ENCODE measurements at regions not wholly inside any gene's neighbourhood (a gene's known extent, or its start where the extent isn't known, plus 50 kb on each side); places are given as distances from the start of the nearest gene placed in this dataset.

GRCh38 chr5:12250454-12250853 lies 346.2 kb upstream of the CTNND2 start:
- H3K4me3 Mint-ChIP-seq, result no peak overlapping the region
- DNase-seq, result no peak
- no peaks in the 10 kb centered on the region for H3K36me3 Mint-ChIP-seq
- no peaks in the 10 kb centered on the region for H3K4me1 Mint-ChIP-seq
- H3K27me3 Mint-ChIP-seq (ENCODE audit: low read depth in 3 of 3), result peaks cover 0 to 1% (median 0%) of the 10 kb centered on the region in 3 donors
- peaks cover 3 to 15% (median 8%) of the 10 kb centered on the region in 6 donors for H3K9me3 Mint-ChIP-seq
- H3K27ac Mint-ChIP-seq, result no peak overlapping the region

GRCh38 chr5:12248831-12249230 lies 344.6 kb upstream of the CTNND2 start:
- H3K36me3 Mint-ChIP-seq, result no peaks in the 10 kb centered on the region
- H3K4me3 Mint-ChIP-seq, result no peak overlapping the region
- no peaks in the 10 kb centered on the region for H3K4me1 Mint-ChIP-seq
- DNase-seq, result no peak
- H3K9me3 Mint-ChIP-seq, result peaks cover 3 to 11% (median 9%) of the 10 kb centered on the region in 6 donors
- peaks cover 0 to 1% (median 0%) of the 10 kb centered on the region in 3 donors for H3K27me3 Mint-ChIP-seq (ENCODE audit: low read depth in 3 of 3)
- no peak overlapping the region for H3K27ac Mint-ChIP-seq

GRCh38 chr5:12246036-12246435 lies 341.8 kb upstream of the CTNND2 start:
- Mint-ChIP-seq H3K4me3 (no peak overlapping the region), H3K9me3 (peaks cover 6 to 18% (median 9%) of the 10 kb centered on the region in 6 donors), H3K36me3 (no peaks in the 10 kb centered on the region), H3K4me1 (no peaks in the 10 kb centered on the region), H3K27ac (no peak overlapping the region), H3K27me3 (ENCODE audit: low read depth in 3 of 3) (peaks cover 0 to 1% (median 0%) of the 10 kb centered on the region in 3 donors)
- DNase-seq, result no peak

- Mint-ChIP-seq H3K9me3 (peaks cover 6 to 18% (median 10%) of the 10 kb centered on the region in 6 donors), H3K4me3 (no peak overlapping the region), H3K36me3 (no peaks in the 10 kb centered on the region), H3K27me3 (ENCODE audit: low read depth in 3 of 3) (peaks cover 0 to under 1% (median 0%) of the 10 kb centered on the region in 3 donors), H3K4me1 (no peaks in the 10 kb centered on the region), H3K27ac (no peak overlapping the region)
- no peak for DNase-seq
Observed at GRCh38 chr5:12245429-12245828, 341.2 kb upstream of the CTNND2 start.

- Mint-ChIP-seq H3K4me3 (no peak overlapping the region), H3K4me1 (no peaks in the 10 kb centered on the region), H3K27me3 (ENCODE audit: low read depth in 3 of 3) (no peaks in the 10 kb centered on the region), H3K9me3 (peaks cover 4 to 18% (median 11%) of the 10 kb centered on the region in 6 donors), H3K36me3 (no peaks in the 10 kb centered on the region), H3K27ac (no peak overlapping the region)
- no peak for DNase-seq
Observed at GRCh38 chr5:12242950-12243888, 339.0 kb upstream of the CTNND2 start.

- Mint-ChIP-seq H3K36me3 (no peaks in the 10 kb centered on the region), H3K27me3 (ENCODE audit: low read depth in 3 of 3) (no peaks in the 10 kb centered on the region), H3K9me3 (peaks cover 0 to 29% (median 13%) of the 10 kb centered on the region in 6 donors), H3K4me3 (no peak overlapping the region), H3K4me1 (no peaks in the 10 kb centered on the region), H3K27ac (no peak overlapping the region)
- DNase-seq, result no peak
Observed at GRCh38 chr5:12237837-12238575, 333.8 kb upstream of the CTNND2 start.

GRCh38 chr5:12230659-12231058 lies 326.4 kb upstream of the CTNND2 start:
- Mint-ChIP-seq H3K27me3 (ENCODE audit: low read depth in 3 of 3) (no peaks in the 10 kb centered on the region), H3K4me1 (no peaks in the 10 kb centered on the region), H3K27ac (no peak overlapping the region), H3K9me3 (peaks cover 5 to 26% (median 8%) of the 10 kb centered on the region in 6 donors), H3K4me3 (no peak overlapping the region), H3K36me3 (no peaks in the 10 kb centered on the region)
- no peak for DNase-seq

- H3K9me3 Mint-ChIP-seq, result peaks cover 6 to 23% (median 20%) of the 10 kb centered on the region in 6 donors
Observed at GRCh38 chr5:12217039-12217438, 312.8 kb upstream of the CTNND2 start.

GRCh38 chr5:12214267-12215015 lies 310.2 kb upstream of the CTNND2 start:
- DNase-seq, result no peak
- H3K36me3 Mint-ChIP-seq, result no peaks in the 10 kb centered on the region
- H3K27ac Mint-ChIP-seq, result no peak overlapping the region
- peaks cover 0 to 6% (median 0%) of the 10 kb centered on the region in 3 donors for H3K27me3 Mint-ChIP-seq (ENCODE audit: low read depth in 3 of 3)
- no peaks in the 10 kb centered on the region for H3K4me1 Mint-ChIP-seq
- no peak overlapping the region for H3K4me3 Mint-ChIP-seq
- peaks cover 12 to 25% (median 20%) of the 10 kb centered on the region in 6 donors for H3K9me3 Mint-ChIP-seq

More at GRCh38 chr5:12217039-12217438, 312.8 kb upstream of the CTNND2 start:
- H3K4me3 Mint-ChIP-seq, result no peak overlapping the region
- no peaks in the 10 kb centered on the region for H3K4me1 Mint-ChIP-seq
- H3K27ac Mint-ChIP-seq, result no peak overlapping the region
- H3K36me3 Mint-ChIP-seq, result no peaks in the 10 kb centered on the region
- DNase-seq, result no peak
- H3K27me3 Mint-ChIP-seq (ENCODE audit: low read depth in 3 of 3), result no peaks in the 10 kb centered on the region

GRCh38 chr5:12208366-12209100 lies 304.3 kb upstream of the CTNND2 start:
- Mint-ChIP-seq H3K27me3 (ENCODE audit: low read depth in 3 of 3) (peaks cover 0 to 9% (median 0%) of the 10 kb centered on the region in 3 donors), H3K27ac (no peak overlapping the region), H3K4me3 (no peak overlapping the region), H3K9me3 (peaks cover 8 to 30% (median 14%) of the 10 kb centered on the region in 6 donors), H3K36me3 (no peaks in the 10 kb centered on the region), H3K4me1 (no peaks in the 10 kb centered on the region)
- DNase-seq, result no peak

GRCh38 chr5:12204761-12205160 lies 300.5 kb upstream of the CTNND2 start:
- Mint-ChIP-seq H3K4me3 (no peak overlapping the region), H3K36me3 (no peaks in the 10 kb centered on the region), H3K27ac (no peak overlapping the region), H3K9me3 (peaks cover 6 to 33% (median 10%) of the 10 kb centered on the region in 6 donors), H3K27me3 (ENCODE audit: low read depth in 3 of 3) (peaks cover 0 to 3% (median 2%) of the 10 kb centered on the region in 3 donors), H3K4me1 (no peaks in the 10 kb centered on the region)
- no peak for DNase-seq

- H3K36me3 Mint-ChIP-seq, result no peaks in the 10 kb centered on the region
- H3K4me3 Mint-ChIP-seq, result no peak overlapping the region
- DNase-seq, result no peak
- H3K27ac Mint-ChIP-seq, result no peak overlapping the region
- no peaks in the 10 kb centered on the region for H3K4me1 Mint-ChIP-seq
- peaks cover 10 to 22% (median 14%) of the 10 kb centered on the region in 6 donors for H3K9me3 Mint-ChIP-seq
- H3K27me3 Mint-ChIP-seq (ENCODE audit: low read depth in 3 of 3), result no peaks in the 10 kb centered on the region
Observed at GRCh38 chr5:12193536-12193935, 289.3 kb upstream of the CTNND2 start.

- Mint-ChIP-seq H3K4me1 (no peaks in the 10 kb centered on the region), H3K36me3 (no peaks in the 10 kb centered on the region), H3K4me3 (no peak overlapping the region), H3K27ac (no peak overlapping the region), H3K27me3 (ENCODE audit: low read depth in 3 of 3) (no peaks in the 10 kb centered on the region), H3K9me3 (peaks cover 2 to 22% (median 4%) of the 10 kb centered on the region in 6 donors)
- no peak for DNase-seq
Observed at GRCh38 chr5:12183003-12183402, 278.8 kb upstream of the CTNND2 start.
